GM12891 (cell line): ENCODE measurements at regions not wholly inside any gene's neighbourhood (a gene's known extent, or its start where the extent isn't known, plus 50 kb on each side); places are given as distances from the start of the nearest gene placed in this dataset.

ENCODE experiments used
- POLR2A ChIP-seq: IDR thresholded peaks from 2 replicates; pipeline ENCODE4 v1.6.1; 2011; ENCODE audit warnings: low read depth, low read length, control low read depth
- POLR2AphosphoS5 ChIP-seq: IDR thresholded peaks from 2 replicates; pipeline ENCODE4 v1.6.1; 2011; ENCODE audit warnings: low read depth, low read length, control low read depth
- POU2F2 ChIP-seq: IDR thresholded peaks from 2 replicates; pipeline ENCODE4 v1.6.1; 2011; ENCODE audit warnings: low read depth, mild to moderate bottlenecking, control low read depth, low read length, moderate library complexity
- TAF1 ChIP-seq: IDR thresholded peaks from 2 replicates; pipeline ENCODE4 v1.6.1; 2011; ENCODE audit warnings: low read depth, low read length, control low read depth

DNA sequence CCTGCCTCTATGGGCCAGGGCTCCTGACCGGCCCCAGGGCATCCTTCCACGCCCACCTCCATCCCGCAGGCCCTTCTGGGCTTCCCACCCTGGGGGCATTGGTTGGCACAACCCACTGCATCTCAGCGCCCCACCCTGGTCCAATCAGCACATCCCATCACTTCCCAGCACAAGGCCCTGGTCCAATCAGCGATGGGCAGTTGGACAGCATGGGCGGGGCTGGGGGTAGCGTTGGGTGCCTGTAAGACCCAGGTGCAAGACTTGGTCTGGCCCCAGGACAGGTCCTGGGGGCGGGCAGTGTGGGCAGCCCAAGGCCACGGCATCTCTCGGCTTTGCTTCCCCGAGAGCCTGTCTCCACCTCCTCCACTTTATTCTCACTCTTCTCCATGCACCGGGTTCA, 298.5 kb downstream of the BMP7 start:
- TF ChIP-seq POLR2AphosphoS5 (no peak), TAF1 (no peak), POLR2A (no peak), POU2F2 (no peak)
